ENCODE measurements at regions not wholly inside any gene's neighbourhood (a gene's known extent, or its start where the extent isn't known, plus 50 kb on each side); places are given as distances from the start of the nearest gene placed in this dataset.

GRCh38 chr2:44843641-44844310, 97.7 kb upstream of the SIX3 start:
- no peak for DNase-seq
- H3K4me2 ChIP-seq (replicated peaks; ENCODE audit: extremely low read depth, low read length, poor library complexity, severe bottlenecking): no peak overlapping the region
- no peaks in the 10 kb centered on the region for H3K27me3 ChIP-seq (ENCODE audit: control insufficient read depth in 2 of 2, insufficient read depth in 2 of 2, low read length in 2 of 2)
- Mint-ChIP-seq H3K36me3 (no peaks in the 10 kb centered on the region), H3K4me1 (no peaks in the 10 kb centered on the region), H3K4me3 (no peak overlapping the region), H3K27ac (peak overlapping the region in 1 of 7 donors; percentile 54), H3K27me3 (ENCODE audit: low read depth in 3 of 3) (peaks cover 4 to 22% (median 8%) of the 10 kb centered on the region in 3 donors), H3K9me3 (peaks cover 0 to 13% (median 2%) of the 10 kb centered on the region in 7 donors)
- H3K4me3 ChIP-seq (replicated peaks in 1 of 3; ENCODE audit: low read depth in 2 of 3, low read length in 3 of 3): no peak overlapping the region
- H3K9ac ChIP-seq (ENCODE audit: insufficient read depth, low read length, poor library complexity, severe bottlenecking): no peak overlapping the region
- no peaks in the 10 kb centered on the region for H3K4me1 ChIP-seq (ENCODE audit: control insufficient read depth in 1 of 2, insufficient read depth in 2 of 2, low read length in 2 of 2)
- H4K20me1 ChIP-seq (ENCODE audit: insufficient read depth, low read length): no peaks in the 10 kb centered on the region
- no peaks in the 10 kb centered on the region for H3K79me2 ChIP-seq (ENCODE audit: insufficient read depth, low read length)
- TF ChIP-seq CTCF (IDR thresholded peaks at IDR 0.05): no peak
- intact Hi-C loops (cut with micrococcal nuclease): no loop called here
- H3K9me3 ChIP-seq (replicated peaks in 1 of 2; ENCODE audit: control insufficient read depth in 1 of 2, insufficient read depth in 1 of 2, low read length in 2 of 2): no peaks in the 10 kb centered on the region
- H3K27ac ChIP-seq (ENCODE audit: low read depth in 1 of 2, low read length in 2 of 2): no peak overlapping the region
- H3K36me3 ChIP-seq (replicated peaks in 1 of 2; ENCODE audit: control insufficient read depth in 1 of 2, insufficient read depth in 2 of 2, low read length in 2 of 2): no peaks in the 10 kb centered on the region
- no peak overlapping the region for H2AFZ ChIP-seq (ENCODE audit: insufficient read depth, low read depth, low read length, poor library complexity, severe bottlenecking)
- WGBS (ENCODE audit: insufficient coverage): 83% methylated on average over 4 of the region's 13 CpGs

GRCh38 chr2:44844651-44845270, 96.7 kb upstream of the SIX3 start:
- Histone ChIP-seq H3K4me3 (replicated peaks in 1 of 3; ENCODE audit: low read depth in 2 of 3, low read length in 3 of 3) (no peak overlapping the region), H3K79me2 (ENCODE audit: insufficient read depth, low read length) (no peaks in the 10 kb centered on the region), H3K9me3 (replicated peaks in 1 of 2; ENCODE audit: control insufficient read depth in 1 of 2, insufficient read depth in 1 of 2, low read length in 2 of 2) (no peaks in the 10 kb centered on the region), H3K9ac (ENCODE audit: insufficient read depth, low read length, poor library complexity, severe bottlenecking) (no peak overlapping the region), H3K27ac (ENCODE audit: low read depth in 1 of 2, low read length in 2 of 2) (no peak overlapping the region), H2AFZ (ENCODE audit: insufficient read depth, low read depth, low read length, poor library complexity, severe bottlenecking) (no peak overlapping the region), H3K4me1 (ENCODE audit: control insufficient read depth in 1 of 2, insufficient read depth in 2 of 2, low read length in 2 of 2) (no peaks in the 10 kb centered on the region), H3K36me3 (replicated peaks in 1 of 2; ENCODE audit: control insufficient read depth in 1 of 2, insufficient read depth in 2 of 2, low read length in 2 of 2) (no peaks in the 10 kb centered on the region), H4K20me1 (ENCODE audit: insufficient read depth, low read length) (no peaks in the 10 kb centered on the region), H3K27me3 (ENCODE audit: control insufficient read depth in 2 of 2, insufficient read depth in 2 of 2, low read length in 2 of 2) (no peaks in the 10 kb centered on the region), H3K4me2 (replicated peaks; ENCODE audit: extremely low read depth, low read length, poor library complexity, severe bottlenecking) (no peak overlapping the region)
- H3K27me3 Mint-ChIP-seq (ENCODE audit: low read depth in 3 of 3): peaks cover 8 to 23% (median 9%) of the 10 kb centered on the region in 3 donors
- no peaks in the 10 kb centered on the region for H3K36me3 Mint-ChIP-seq
- no peak for DNase-seq
- no peak overlapping the region for H3K27ac Mint-ChIP-seq
- intact Hi-C loops (cut with micrococcal nuclease): no loop called here
- WGBS (ENCODE audit: insufficient coverage): 88% methylated on average over 5 of the region's 7 CpGs
- H3K4me1 Mint-ChIP-seq: no peaks in the 10 kb centered on the region
- H3K9me3 Mint-ChIP-seq: peaks cover 0 to 13% (median 2%) of the 10 kb centered on the region in 7 donors
- no peak for TF ChIP-seq CTCF (IDR thresholded peaks at IDR 0.05)
- no peak overlapping the region for H3K4me3 Mint-ChIP-seq

Data from CD14-positive monocyte (primary cell).